NCI-H2171 (cell line): ENCODE measurements at regions not wholly inside any gene's neighbourhood (a gene's known extent, or its start where the extent isn't known, plus 50 kb on each side); places are given as distances from the start of the nearest gene placed in this dataset.

Experiments
- DNase-seq: peaks from one replicate; lab custom pipeline; 2025; lab: John Stamatoyannopoulos, UW

DNA sequence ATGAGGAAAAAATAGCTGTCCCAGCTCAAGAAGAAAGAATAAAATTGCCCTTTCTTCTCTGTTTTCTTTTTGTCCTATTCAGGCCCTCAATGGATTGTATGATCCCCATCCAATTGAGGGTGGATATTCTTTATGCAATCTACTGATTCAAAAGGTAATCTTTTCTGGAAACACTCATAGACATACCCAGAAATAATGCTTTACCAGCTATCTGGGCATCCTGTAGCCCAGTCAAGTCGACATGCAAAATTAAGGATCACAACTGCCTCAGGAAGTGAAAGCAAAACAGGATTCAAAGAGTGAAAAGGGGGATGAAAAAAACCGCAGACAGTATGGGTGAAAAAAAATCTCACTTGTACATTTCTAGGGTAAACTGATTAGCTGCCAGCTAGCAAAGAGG, 410.1 kb downstream of the TBC1D32 start:
- no peak for DNase-seq

DNA sequence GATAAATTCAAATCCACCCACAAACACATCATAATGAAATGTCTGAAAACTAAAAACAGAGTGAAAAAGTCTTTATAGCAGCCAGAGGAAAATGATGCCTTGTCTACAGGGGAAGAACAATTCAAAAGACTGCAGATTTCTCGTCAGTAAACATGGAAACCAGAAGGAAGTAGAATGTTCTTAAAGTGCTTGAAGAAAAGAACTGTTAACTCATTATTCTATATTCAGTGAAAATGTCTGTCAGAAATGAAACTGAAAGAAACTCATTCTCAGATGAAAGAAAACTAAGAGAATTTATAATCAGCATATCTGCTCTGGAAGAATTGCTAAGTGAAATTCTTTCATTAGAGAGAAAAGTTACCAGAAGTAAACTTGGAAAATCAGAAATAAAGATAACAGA, 416.1 kb downstream of the TBC1D32 start:
- no peak for DNase-seq

DNA sequence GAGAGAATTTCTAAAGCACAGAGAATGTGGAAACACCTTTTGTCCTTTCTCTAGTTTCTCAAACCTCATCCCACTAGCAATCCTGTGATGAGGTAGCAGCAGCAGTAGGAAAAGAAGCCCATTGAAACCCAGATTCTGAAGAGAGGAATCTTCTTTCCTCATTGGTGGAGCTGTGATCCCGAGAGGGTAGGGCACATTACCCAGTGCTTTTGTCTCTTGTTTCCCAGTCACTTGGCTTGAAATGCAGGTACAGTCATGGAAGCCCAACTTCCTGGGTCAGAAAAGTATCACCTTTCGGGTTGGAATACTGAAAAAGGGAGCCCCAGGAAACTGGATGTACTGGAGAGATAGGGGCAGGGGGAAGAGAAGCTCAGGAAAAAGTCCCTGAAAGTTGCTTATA, 417.4 kb downstream of the TBC1D32 start:
- no peak for DNase-seq

DNA sequence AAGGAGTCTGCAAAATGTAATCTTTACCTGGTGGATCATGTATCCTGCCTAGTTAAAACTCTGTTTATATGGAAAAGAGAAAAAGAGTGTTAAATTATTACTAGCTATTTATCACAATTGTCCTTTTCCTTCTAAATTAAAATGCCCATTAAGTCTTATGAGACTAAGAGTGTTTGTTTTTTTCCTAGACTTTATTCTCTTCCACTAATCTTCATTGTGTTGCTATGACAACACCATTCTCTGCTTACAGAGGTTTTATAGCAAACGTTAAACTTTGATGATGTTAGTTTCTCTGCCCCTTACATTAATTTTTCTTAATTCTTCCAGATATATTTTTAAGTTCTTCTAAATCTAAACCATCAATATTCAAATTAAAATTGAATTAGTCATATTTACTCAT, 420.8 kb downstream of the TBC1D32 start:
- DNase-seq = no peak

DNA sequence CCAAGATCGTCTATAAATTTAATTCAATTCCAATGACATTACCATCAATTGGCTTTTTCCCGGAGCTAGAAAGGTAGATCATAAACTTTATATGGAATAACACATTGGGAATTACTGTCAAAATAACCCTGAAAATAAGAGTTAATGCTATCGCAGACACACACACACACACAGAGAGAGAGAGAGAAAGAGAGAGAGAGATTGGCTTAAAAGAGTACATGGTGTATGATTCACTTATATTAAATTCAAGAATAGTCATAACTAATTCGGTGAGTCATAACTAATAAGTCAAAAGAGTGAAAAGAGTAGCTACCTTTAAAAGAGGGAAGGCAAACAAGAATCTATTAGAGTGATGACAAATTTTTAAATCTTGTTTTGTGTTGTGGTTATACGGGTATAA, 425.5 kb downstream of the TBC1D32 start:
- no peak for DNase-seq

DNA sequence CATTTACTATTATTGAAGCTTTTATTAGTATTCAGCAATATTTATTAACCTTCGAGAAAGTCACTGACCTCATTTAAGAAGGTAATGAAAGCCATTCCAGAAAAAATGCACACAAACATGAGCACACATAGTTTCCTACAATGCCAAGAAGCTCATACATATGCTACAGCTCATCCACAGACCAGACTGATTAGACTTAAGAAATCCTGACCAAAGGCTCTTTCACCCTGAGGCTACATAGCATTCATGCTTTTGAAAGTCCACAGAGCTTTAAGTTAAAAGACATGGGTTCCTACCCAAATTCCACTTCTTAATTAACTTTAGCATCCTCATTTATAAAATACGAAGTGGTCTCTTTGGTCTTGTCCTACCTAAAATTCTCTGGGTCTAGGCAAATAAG, 430.4 kb downstream of the TBC1D32 start:
- DNase-seq = no peak

DNA sequence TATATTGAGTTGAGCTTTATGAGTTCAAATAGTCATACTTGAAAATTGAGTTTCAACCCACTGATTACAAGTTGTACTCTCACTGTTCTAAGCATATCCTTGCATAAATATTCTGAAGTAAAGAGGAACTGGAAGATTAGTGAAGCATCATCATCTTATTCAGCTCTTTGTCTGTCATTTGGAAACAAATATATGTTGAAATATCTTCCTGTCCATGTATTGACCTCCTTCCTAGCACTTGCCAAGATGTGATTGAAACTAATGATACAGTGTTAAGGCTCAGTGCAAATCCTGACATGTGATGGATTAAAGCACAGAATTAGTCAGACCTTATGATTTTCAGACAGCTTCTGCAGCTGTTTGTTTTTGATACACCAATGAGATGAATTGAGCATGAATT, 434.3 kb downstream of the TBC1D32 start:
- no peak for DNase-seq

DNA sequence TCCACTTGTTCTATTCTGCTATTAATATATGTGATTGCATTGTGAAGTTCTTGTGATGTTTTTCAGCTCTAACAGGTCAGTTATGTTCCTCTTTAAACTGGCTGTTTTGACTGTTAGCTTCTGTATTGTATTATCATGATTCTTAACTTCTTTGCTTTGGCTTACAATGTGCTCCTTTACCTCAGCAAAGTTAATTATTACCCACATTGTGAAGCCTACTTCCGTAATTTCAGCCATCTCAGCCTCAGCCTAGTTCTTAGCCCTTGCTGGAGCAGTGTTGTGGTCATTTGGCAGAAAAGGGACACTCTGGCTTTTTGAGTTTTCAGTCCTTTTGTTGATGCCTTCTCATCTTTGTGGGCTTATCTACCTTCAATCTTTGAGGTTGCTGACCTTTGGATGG, 440.2 kb downstream of the TBC1D32 start:
- no peak for DNase-seq

DNA sequence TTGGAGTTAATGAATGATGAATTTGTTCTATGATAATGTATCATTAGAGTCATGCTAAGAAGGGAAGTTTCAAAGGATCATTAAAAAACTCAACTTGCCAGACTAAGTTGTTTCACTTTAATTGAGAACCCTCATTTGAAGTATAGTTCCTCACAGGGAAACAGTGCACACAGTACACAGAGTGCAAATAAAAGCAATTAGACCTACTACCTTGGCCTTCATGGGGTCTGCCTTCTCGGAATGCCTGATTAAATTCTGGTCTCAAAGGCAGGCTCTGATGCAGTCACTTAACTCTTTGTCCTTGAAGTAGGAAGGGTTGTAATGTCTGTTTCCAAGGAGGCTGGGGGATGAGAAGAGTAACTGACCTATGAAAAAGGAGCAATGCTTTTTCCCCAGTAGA, 457.3 kb downstream of the TBC1D32 start:
- no peak for DNase-seq

DNA sequence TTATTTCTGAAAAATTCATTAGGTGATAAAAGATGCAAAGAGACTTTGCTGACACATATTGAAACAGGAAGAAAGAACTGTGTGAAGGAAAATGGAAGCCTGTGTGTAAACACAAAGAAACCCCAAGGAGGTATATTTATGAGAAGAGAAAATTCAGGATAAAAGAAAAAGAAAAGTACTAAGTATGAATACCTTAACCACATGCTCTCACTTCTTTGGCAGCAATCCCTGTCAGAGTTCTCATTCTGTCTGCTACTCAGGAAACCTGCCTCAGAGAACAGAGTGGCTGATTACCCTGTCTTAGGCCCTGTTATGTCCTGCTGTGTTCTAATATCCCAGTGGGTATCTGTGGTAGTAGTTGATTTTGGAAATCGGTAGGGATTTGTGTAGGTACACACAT, 457.9 kb downstream of the TBC1D32 start:
- DNase-seq = no peak

DNA sequence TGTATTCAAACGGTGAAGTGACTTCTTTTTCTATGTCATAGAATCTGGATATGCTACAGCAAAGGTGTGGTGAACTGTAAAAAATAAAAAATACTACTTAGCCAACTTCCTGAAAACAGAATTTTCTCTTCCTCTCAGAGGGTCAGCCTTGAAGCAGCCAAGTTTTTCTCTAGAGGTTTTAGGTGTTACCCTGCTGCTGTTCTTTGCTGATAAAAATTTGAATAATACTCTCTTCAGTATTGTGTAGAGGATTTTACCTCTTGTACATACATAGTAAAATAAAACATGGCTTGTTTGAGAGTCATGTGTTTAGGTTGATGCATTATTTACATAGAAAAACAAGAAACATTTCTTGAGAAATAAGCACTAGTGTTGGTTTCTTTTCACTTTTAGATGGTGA, 458.4 kb downstream of the TBC1D32 start:
- DNase-seq = no peak

DNA sequence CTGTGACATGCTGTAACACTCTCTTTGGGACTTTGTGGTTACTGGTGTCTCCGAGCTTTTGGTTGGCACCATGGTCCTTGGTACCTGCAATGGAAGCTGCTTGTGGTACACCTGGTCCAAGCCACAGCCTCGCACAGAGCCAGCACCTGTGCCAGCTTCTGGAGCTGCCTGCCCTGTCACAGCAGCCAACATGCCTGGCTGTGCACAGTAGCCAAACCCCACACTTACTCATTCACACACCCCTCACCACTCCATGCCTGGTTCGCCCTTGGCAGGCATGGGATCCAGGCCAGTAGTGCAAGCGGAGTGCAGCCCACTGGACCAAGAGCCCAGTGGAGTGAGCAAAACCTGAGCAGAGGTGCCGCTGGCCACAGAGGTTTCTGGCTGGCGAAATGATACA, 459.9 kb downstream of the TBC1D32 start:
- DNase-seq = no peak

DNA sequence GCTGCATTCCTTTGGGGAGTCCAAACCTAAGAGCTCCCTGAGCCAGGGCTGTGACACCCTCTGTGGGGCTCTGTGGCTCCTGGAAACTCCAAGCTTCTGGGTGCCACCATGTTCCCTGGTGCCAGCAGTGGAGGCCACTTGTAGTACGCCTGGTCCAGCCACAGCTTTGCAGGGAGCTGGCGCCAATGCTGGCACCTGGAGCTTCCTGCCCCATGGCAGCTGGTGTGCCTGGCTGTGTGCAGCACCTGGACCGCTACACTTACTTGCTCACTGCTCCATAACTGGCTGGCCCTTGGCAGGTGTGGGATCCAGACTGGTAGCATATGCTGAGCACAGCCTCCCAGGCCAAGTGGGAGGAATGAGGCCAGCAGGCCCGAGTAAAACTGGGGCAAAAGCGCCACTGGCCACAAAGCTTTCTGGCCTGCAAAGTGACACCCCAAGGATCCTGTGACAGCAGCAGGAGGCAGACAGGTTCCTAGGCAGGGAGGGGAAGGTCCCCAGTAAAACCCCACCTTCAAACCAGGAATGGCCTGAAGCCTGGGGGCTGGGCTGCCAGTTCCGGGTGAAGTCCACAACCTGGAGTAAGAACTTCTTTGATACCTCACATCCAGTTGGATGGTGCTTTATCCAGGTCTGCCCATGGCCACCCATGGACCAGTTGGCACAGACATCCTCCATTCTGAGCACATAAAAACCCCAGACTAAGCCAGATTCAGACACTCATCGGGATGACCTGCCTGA, 461.0 kb downstream of the TBC1D32 start:
- DNase-seq = no peak

DNA sequence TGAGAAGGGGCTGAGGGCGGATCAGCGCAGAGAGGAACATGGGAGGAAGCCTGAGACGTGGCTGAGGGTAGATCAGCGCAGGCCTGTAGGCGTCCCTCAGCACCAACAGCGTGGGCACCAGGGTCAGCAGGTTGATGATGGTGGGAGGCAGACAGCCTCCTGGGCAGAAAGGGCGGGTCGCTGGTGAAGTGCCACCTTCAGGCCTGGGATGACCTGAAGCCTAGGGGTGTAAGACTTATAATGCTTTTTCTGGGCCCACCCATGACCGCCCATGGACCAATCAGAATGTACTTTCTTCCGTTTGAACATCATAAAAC, 462.1 kb downstream of the TBC1D32 start:
- DNase-seq = no peak

DNA sequence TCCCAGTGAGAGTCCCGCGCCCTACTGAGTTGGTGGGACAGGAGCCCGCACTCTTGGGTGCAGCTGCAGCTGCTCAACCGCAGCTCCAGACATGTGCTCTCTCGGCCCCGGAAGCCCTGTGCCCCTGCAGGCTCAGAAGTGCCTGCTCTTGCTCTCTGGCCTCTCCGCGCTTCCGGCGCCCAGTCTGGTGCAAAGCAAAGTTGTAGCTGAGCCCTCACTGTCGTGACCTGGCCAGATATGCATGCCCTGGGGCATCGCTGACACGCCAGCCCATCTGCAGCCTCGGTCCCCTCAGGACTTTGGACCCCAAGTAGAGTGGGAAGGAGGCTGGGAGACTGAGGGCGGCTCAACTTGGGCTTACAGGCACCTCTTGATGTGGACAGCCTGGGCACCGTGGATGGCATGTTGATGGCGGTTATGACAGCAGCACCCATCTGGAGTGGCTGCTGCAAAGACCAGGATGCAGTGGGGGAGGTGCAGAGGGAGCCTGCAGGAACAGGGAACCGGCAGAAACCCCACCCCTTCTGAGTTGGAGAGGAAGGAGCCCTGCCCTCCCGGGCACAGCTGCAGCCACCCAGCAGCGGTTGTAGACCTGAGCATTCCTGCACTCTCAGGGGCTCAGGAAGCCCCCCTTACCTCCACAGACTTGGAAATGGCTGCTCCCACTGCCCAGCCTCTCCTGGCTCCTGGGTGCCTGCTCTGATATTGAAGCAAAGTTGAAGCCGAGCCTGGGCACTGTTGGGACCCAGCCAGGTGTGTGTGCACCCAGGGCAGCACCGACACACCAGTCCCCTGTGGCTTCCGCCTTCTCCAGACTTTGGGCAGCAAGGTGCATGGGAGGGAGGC, 462.6 kb downstream of the TBC1D32 start:
- no peak for DNase-seq

DNA sequence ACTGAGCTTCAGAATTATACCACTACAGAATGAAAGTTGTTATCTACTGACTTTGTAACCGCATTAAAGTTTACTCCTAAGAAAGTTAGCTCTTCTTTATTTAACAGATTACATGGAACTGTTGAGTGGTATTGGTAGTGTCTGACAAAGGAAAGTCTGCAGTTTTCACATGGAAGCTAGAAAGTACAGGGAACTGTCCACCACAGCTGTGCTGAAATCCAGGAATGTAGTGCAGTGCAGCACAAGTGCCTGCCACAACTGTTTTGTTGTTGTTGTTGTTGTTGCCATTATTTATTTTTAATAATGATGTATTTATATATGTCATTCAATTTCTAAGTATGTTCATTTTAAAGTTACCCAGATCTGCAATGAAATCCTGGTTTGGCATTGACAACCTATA, 464.9 kb downstream of the TBC1D32 start:
- no peak for DNase-seq

DNA sequence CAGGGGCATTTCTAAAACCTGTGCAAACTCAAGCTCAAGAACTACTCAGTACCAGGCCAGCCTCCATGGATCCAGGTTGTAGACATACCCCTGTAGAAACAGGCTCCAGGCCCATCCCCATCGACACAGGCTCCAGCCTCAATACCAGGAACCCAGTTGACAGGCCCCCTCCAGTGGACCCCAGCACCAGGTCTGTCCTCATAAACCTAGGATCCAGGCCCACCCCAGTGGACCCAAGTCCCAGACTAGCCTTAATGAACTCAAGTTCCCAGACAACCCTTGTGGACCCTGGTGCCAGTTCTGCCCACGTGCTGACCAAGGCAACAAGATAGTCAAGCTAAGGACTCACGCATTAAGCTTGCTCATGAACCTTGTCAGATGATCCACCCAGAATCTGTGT, 476.9 kb downstream of the TBC1D32 start:
- DNase-seq = no peak

DNA sequence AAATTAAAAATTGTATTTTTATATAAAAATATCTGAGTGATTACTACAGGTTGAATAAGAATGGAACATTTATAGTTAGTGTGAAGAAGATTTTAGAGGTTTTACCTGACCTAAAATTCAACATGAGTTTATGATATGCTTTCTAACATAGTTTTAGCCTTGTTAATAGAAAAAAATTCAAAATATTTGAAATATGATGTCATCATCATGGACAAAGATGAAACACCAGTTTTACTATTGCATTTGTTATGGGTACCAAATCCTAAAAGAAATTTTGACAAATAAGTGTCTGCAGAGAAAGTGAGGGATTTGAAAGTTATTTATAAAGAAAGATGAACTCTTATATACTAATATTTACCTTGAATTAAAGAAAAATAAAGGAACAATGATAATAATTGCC, 479.7 kb downstream of the TBC1D32 start:
- no peak for DNase-seq

DNA sequence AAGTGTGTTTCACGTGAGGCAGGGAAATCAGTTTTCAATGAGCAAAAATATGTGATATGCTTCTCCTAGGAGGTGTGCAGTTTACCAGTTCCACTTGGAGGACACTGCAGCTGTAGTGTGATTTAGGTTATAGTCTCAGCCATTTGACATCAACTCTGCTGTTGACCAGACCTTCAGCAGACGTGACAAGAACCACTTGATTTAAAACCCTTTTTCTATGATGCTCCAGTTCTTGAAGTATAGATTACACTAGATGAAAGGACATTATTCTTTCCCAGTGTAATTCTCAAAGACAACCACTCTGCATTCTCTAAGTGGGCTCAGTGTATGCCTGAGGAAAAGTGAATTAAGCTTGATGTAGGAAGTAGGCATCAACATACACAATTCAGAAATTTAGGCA, 480.8 kb downstream of the TBC1D32 start:
- DNase-seq = no peak

DNA sequence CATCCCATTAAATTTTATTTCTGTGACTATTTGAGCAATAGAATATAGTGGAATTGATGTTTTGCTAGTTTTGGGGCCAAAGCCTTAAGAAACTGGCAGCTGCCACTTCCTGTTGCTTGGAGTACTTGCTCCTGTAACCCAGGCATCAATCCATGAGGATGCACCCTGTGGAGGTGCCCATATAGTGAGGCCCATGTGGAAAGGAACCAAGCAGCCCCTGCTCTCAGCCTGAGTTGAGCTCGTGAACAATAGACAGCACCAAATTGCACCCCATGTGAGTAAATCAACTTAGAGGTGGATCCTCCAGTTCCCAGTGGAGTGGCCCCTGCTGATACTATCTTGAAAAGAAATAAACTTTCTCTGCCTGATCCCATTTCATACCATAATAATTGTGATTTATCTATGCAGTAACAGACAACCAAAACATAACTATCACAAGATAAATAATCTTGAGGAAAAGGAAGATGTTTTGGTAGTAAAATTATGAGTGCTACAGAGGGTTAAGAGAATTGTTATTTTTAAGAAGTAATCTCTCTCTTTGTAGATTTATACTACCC, 481.9 kb downstream of the TBC1D32 start:
- DNase-seq = no peak

DNA sequence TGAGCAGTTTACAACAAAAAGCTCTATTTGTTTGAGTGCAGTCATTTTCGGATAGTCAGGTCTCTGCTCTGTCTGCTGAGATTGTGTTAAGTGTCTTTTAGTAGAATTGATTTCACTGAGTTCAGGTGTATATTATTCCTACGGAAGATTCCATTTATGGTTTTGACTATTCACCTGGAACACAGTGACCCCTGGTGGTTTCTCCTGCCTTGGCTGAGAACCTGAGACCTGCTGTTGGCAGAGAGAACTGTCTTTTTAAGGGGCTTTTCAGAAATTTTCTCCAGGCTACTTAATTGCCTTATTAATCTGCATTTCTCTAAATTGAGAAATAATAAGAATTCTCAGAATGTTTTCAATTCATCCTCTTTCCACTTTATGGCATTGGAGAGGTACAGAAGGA, 508.0 kb downstream of the TBC1D32 start:
- DNase-seq = peak; percentile 1

DNA sequence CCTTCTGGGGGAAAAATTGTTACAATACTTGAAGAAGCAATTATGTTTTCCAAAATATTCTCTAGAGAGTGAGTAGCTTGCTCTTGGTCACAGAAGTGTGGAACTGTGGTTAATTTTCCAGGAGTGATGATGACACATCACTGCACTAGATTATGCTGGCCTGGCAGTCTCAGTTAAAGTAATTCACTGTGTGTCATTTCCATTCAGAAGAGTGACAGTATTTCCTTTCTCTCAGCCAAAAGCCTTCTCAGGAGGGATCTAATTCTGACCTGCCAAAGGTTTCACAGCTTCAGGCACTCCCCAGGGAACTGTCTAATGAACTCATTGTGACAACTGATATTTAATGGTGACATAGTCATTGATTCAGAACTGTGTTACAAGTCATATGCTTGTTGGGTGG, 517.5 kb downstream of the TBC1D32 start:
- DNase-seq = no peak

DNA sequence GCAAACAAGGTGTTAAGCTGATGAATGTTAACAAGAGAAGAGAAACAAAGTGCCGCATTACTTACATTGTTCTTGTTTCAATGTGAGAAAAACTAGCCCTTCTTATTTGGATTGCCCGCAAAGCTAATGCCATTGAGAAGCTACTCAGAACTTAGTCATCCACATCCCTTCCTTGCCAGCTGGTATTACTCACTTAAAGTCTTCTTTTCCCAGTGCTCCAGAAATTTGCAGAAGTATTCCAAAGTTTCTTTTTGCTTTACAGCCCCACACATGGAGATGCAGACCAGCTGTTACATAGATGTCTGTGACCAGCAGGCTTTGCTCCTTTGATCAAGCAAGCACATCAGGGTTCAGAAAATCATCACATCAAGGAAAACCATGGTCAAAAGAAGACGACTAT, 529.0 kb downstream of the TBC1D32 start:
- DNase-seq = no peak

DNA sequence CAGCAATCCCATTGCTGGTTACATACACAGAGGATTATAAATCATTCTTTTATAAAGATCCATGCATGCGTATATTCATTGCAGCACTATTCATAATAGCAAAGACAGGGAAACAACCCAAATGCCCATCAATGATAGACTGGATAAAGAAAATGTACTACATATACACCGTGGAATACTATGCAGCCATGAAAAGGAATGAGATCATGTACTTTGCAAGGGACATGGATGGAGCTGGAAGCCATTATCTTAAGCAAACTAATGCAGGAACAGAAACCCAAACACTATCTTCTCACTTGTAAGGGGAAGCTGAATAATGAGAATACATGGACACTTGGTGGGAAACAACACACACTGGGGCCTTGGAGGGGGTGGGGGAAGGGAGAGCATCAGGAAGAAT, 529.7 kb downstream of the TBC1D32 start:
- no peak for DNase-seq
